K562 (cell line): ENCODE measurements at regions not wholly inside any gene's neighbourhood (a gene's known extent, or its start where the extent isn't known, plus 50 kb on each side); places are given as distances from the start of the nearest gene placed in this dataset.

Experiments
- ATAC-seq: fragments of 200-7000 bp; cut with Tn5 transposase; 3 replicates; pipeline ENCODE4 v1.9.1; 2020; ENCODE audit warnings: moderate library complexity
- BruUV-seq: library from RNA; stranded (reverse); fragments of 400-500 nt; replicated peaks from 2 replicates; lab custom pipeline; 2021; lab: Mats Ljungman, UMichigan
- CTCF ChIA-PET: fragments of 300-600 bp; formaldehyde crosslinking; extraction: SDS; loops from one replicate; lab custom pipeline; 2021; ENCODE audit warnings: low intra/inter-chr PET ratio; lab: Yijun Ruan, JAX
- POLR2A ChIA-PET: fragments of 300-600, 350-650 bp; sonication (Branson Sonifier 250); formaldehyde crosslinking; extraction: SDS; loops from one replicate; lab custom pipeline; 2021; ENCODE audit warnings: antibody characterized with exemption, inconsistent platforms; lab: Yijun Ruan, JAX
- DNase-seq, 4 experiments: peaks; one replicate each; pipeline versions ENCODE4 v3.0.0 to v3.0.0-alpha.2; 2011 to 2018; ENCODE audit warnings: low spot score in 3 of 4, mixed read lengths in 3 of 4; ENCODE audit errors: extremely low read depth in 1 of 4
- FAIRE-seq: peaks from 2 replicates; lab custom pipeline; 2011; peaks lifted over from hg19 to GRCh38; lab: Jason Lieb, UNC
- H2AFZ ChIP-seq: 2 replicates; pipeline ENCODE4 v1.6.0; 2011; ENCODE audit warnings: low read depth, low read length, control low read depth, inconsistent platforms
- H3K27ac ChIP-seq: fragments of 200-600 bp; 3 replicates; pipeline ENCODE4 v1.8.0; 2011; ENCODE audit warnings: low read depth, mild to moderate bottlenecking, control low read depth, inconsistent platforms, low read length, moderate library complexity, mixed read lengths; ENCODE audit errors: extremely low read depth
- H3K27me3 ChIP-seq, 2 experiments: fragments of 300-600 bp in 1 of 2; 2 replicates in 1 of 2; 3 replicates in 1 of 2; pipeline versions ENCODE4 v1.6.0 to v1.8.0; 2011; ENCODE audit warnings: inconsistent platforms in 2 of 2, low read length in 2 of 2, mild to moderate bottlenecking in 1 of 2, mixed read lengths in 1 of 2, moderate library complexity in 1 of 2; ENCODE audit not compliant: control insufficient read depth in 2 of 2, insufficient read depth in 2 of 2
- H3K36me3 ChIP-seq: fragments of 300-600 bp; 3 replicates; pipeline ENCODE4 v1.8.0; 2011; ENCODE audit warnings: mild to moderate bottlenecking, low read length, inconsistent platforms; ENCODE audit not compliant: control insufficient read depth, insufficient read depth
- H3K4me1 ChIP-seq, 2 experiments: fragments of 200-600 bp in 1 of 2; replicated peaks in 1 of 2; 2 replicates in 1 of 2; 3 replicates in 1 of 2; pipeline versions ENCODE4 v1.5.1 to v1.8.0; 2011; ENCODE audit warnings: inconsistent platforms in 2 of 2, low read length in 2 of 2, mild to moderate bottlenecking in 1 of 2, mixed read lengths in 1 of 2, moderate library complexity in 1 of 2; ENCODE audit not compliant: control insufficient read depth in 2 of 2, insufficient read depth in 2 of 2
- H3K4me2 ChIP-seq: 2 replicates; pipeline ENCODE4 v1.6.1; 2011; ENCODE audit warnings: low read length, control low read depth, inconsistent platforms, mixed read lengths; ENCODE audit not compliant: insufficient read depth
- H3K4me3 ChIP-seq: fragments of 200-600 bp; sonication (generic), shearing (Covaris generic); 2 replicates; pipeline ENCODE4 v1.5.1; 2016; ENCODE audit warnings: control low read depth, inconsistent platforms
- H3K79me2 ChIP-seq: fragments of 200-600 bp; 3 replicates; pipeline ENCODE4 v1.8.0; 2011; ENCODE audit warnings: low read length, inconsistent platforms; ENCODE audit not compliant: control insufficient read depth, insufficient read depth
- H3K9ac ChIP-seq, 2 experiments: 2 replicates each; pipeline versions ENCODE4 v1.6.0 to v1.6.1; 2011; ENCODE audit warnings: low read depth in 2 of 2, low read length in 2 of 2, control low read depth in 1 of 2, inconsistent platforms in 1 of 2, mild to moderate bottlenecking in 1 of 2, mixed read lengths in 1 of 2; ENCODE audit not compliant: insufficient read depth in 1 of 2
- H3K9me1 ChIP-seq: one replicate; pipeline ENCODE4 v1.6.0; 2011; ENCODE audit warnings: inconsistent platforms, mild to moderate bottlenecking, low read length, moderate library complexity; ENCODE audit not compliant: control insufficient read depth, insufficient read depth
- H3K9me3 ChIP-seq: replicated peaks from 2 replicates; pipeline ENCODE4 v1.5.1; 2011; ENCODE audit warnings: low read depth, low read length, inconsistent platforms; ENCODE audit not compliant: control insufficient read depth, insufficient read depth
- H4K20me1 ChIP-seq: replicated peaks from 2 replicates; pipeline ENCODE4 v1.6.1; 2011; ENCODE audit warnings: low read length, inconsistent platforms, mixed read lengths; ENCODE audit not compliant: control insufficient read depth, insufficient read depth
- DACH1 ChIP-seq: fragments of 450-650 bp; IDR thresholded peaks from 2 replicates; pipeline ENCODE4 v1.6.1; 2018; ENCODE audit not compliant: partially characterized antibody
- DMBX1 ChIP-seq: fragments of 250-450 bp; sonication (Bioruptor Pico); IDR thresholded peaks from 2 replicates; pipeline ENCODE4 v1.8.0; 2022; ENCODE audit warnings: inconsistent platforms, mild to moderate bottlenecking, moderate library complexity, borderline replicate concordance
- FOXJ2 ChIP-seq: fragments of 200-800 bp; sonication (Bioruptor generic); IDR thresholded peaks from 2 replicates; pipeline ENCODE4 v1.6.1; 2016; ENCODE audit warnings: missing genetic modification characterization, missing compliant biosample characterization
- FOXK2 ChIP-seq, 2 experiments: fragments of 450-650 bp; IDR thresholded peaks in 1 of 2; conservative IDR thresholded peaks in 1 of 2; 2 replicates each; pipeline ENCODE4 v1.6.1; 2016; ENCODE audit warnings: low read depth in 2 of 2, mild to moderate bottlenecking in 1 of 2
- GTF2F1 ChIP-seq: IDR thresholded peaks from 2 replicates; pipeline ENCODE4 v1.6.1; 2011; ENCODE audit warnings: low read depth, low read length, improper control_type of control experiment
- HMGN3 ChIP-seq: IDR thresholded peaks from 2 replicates; pipeline ENCODE4 v1.6.1; 2011; ENCODE audit warnings: borderline replicate concordance, low read depth, mild to moderate bottlenecking, mixed read lengths, low read length; ENCODE audit not compliant: insufficient read length; ENCODE audit errors: extremely low read depth
- LEF1 ChIP-seq: fragments of 450-650 bp; IDR thresholded peaks from 2 replicates; pipeline ENCODE4 v1.6.1; 2016; ENCODE audit warnings: mild to moderate bottlenecking
- MTA1 ChIP-seq: fragments of 450-650 bp; IDR thresholded peaks from 2 replicates; pipeline ENCODE4 v1.6.1; 2017; ENCODE audit warnings: borderline replicate concordance
- NKRF ChIP-seq: fragments of 450-650 bp; IDR thresholded peaks from 2 replicates; pipeline ENCODE4 v1.6.1; 2016; ENCODE audit warnings: borderline replicate concordance
- PHB2 ChIP-seq: fragments of 450-650 bp; IDR thresholded peaks from 2 replicates; pipeline ENCODE4 v1.6.1; 2017; ENCODE audit warnings: low read depth
- RBM25 ChIP-seq: fragments of 200-400 bp; formaldehyde crosslinking; IDR thresholded peaks from 2 replicates; pipeline ENCODE4 v1.6.1; 2018; ENCODE audit warnings: low read length, low read depth, moderate library complexity; ENCODE audit not compliant: severe bottlenecking
- RREB1 ChIP-seq: fragments of 250-450 bp; sonication (Bioruptor Pico); IDR thresholded peaks from 2 replicates; pipeline ENCODE4 v1.4.0; 2020
- SETDB1 ChIP-seq: IDR thresholded peaks from one replicate; pipeline ENCODE4 v1.6.1; 2012; ENCODE audit warnings: low read length, control low read depth, inconsistent platforms
- SRSF9 ChIP-seq: fragments of 200-400 bp; formaldehyde crosslinking; IDR thresholded peaks from 2 replicates; pipeline ENCODE4 v1.6.1; 2017; ENCODE audit warnings: low read depth, low read length, borderline replicate concordance
- TCF7 ChIP-seq: sonication (generic); IDR thresholded peaks from 2 replicates; pipeline ENCODE4 v1.6.1; 2016; ENCODE audit warnings: antibody characterized with exemption, borderline replicate concordance
- U2AF2 ChIP-seq: fragments of 200-400 bp; formaldehyde crosslinking; optimal IDR thresholded peaks from 2 replicates; pipeline ENCODE3; 2017; ENCODE audit warnings: low read depth, mild to moderate bottlenecking, low read length
- ZNF584 ChIP-seq: fragments of 200-800 bp; sonication (Bioruptor generic); IDR thresholded peaks from 2 replicates; pipeline ENCODE4 v1.6.1; 2016; ENCODE audit warnings: low read depth, mild to moderate bottlenecking, missing genetic modification characterization, missing compliant biosample characterization
- WGBS: fragments of 100-300 bp; shearing (Covaris generic); methylation state at CpG from one replicate; pipeline ENCODE4 v1.1.6; 2016; ENCODE audit warnings: low coverage, mixed read lengths; ENCODE audit not compliant: insufficient coverage; ENCODE audit errors: missing lambda C conversion rate; 5-methylcytosine and 5-hydroxymethylcytosine counted together
- in situ Hi-C: fragments of 300-500 bp; cut with MboI; formaldehyde crosslinking; loops from 4 replicates; pipeline ENCODE4 v1.15.0; 2018; ENCODE audit warnings: inconsistent platforms, mixed read lengths
- intact Hi-C: fragments of 100-400 bp; cut with micrococcal nuclease; formaldehyde crosslinking; loops from 2 replicates; pipeline ENCODE4 v1.14.2; 2022

- in situ Hi-C loops = no loop called here
- no peak overlapping the region for H3K4me2 ChIP-seq
- ATAC-seq (no peak), DNase-seq (no peak), FAIRE-seq (no peak)
- H3K27me3 ChIP-seq = no peaks in the 10 kb centered on the region
- 0% methylated on average over 2 of the region's 2 CpGs for WGBS
- H3K4me1 ChIP-seq = no peaks in the 10 kb centered on the region
- ChIA-PET CTCF (no interaction called here), POLR2A (no interaction called here)
- H3K79me2 ChIP-seq = no peaks in the 10 kb centered on the region
- no peak overlapping the region for H3K4me3 ChIP-seq
- no peak overlapping the region for H3K27ac ChIP-seq
- H3K9ac ChIP-seq = no peak overlapping the region
- no peaks in the 10 kb centered on the region for H3K9me1 ChIP-seq
- intact Hi-C loops = no loop called here
- H3K36me3 ChIP-seq = no peaks in the 10 kb centered on the region
- BruUV-seq = no TSS peak
- H2AFZ ChIP-seq = no peak overlapping the region
- no peaks in the 10 kb centered on the region for H4K20me1 ChIP-seq
- no peaks in the 10 kb centered on the region for H3K9me3 ChIP-seq
- TF ChIP-seq TCF7 (no peak), RBM25 (no peak), LEF1 (no peak), ZNF584 (CRISPR knock-in tag) (no peak), U2AF2 (no peak), DACH1 (no peak), FOXJ2 (no peak), MTA1 (no peak), PHB2 (no peak), RREB1 (no peak), DMBX1 (CRISPR knock-in tag) (no peak), HMGN3 (no peak), GTF2F1 (no peak), NKRF (no peak), SRSF9 (no peak), FOXK2 (conservative IDR thresholded peaks at IDR 0.05 in 1 of 2, IDR thresholded peaks at IDR 0.05 in 1 of 2; ENCODE audit: low read depth in 2 of 2) (no peak), SETDB1 (no peak)
Measured at GRCh38 chr14:81952917-81953316, 419.3 kb upstream of the SEL1L start.
